ENCODE measurements at regions not wholly inside any gene's neighbourhood (a gene's known extent, or its start where the extent isn't known, plus 50 kb on each side); places are given as distances from the start of the nearest gene placed in this dataset.

GRCh38 chr1:157189986-157190982 lies 52.1 kb upstream of the ETV3 start:
- WGBS, 5 donors = 80 to 93% (median 88%) methylated on average over 22 of the region's 22 CpGs
- Histone ChIP-seq H3K4me3 (no peak overlapping the region), H3K9me3 (no peaks in the 10 kb centered on the region), H3K4me1 (peaks cover 0 to 13% (median 5%) of the 10 kb centered on the region in 6 donors), H3K27ac (no peak overlapping the region), H3K36me3 (no peaks in the 10 kb centered on the region), H3K27me3 (replicated peaks in 1 of 7) (peaks cover 6 to 62% (median 17%) of the 10 kb centered on the region in 7 donors)
- intact Hi-C loops (cut with DNase I; ENCODE audit: low total_unique reads) = no loop called here
- TF ChIP-seq POLR2A (IDR thresholded peaks at IDR 0.05) (no peak), POLR2AphosphoS5 (IDR thresholded peaks at IDR 0.05) (no peak), CTCF (IDR thresholded peaks at IDR 0.05 in 8 of 11, conservative IDR thresholded peaks at IDR 0.05 in 3 of 11) (no peak)
- no peak for DNase-seq

GRCh38 chr1:157189096-157189495 lies 50.9 kb upstream of the ETV3 start:
- no peak overlapping the region for H3K4me3 ChIP-seq
- intact Hi-C loops (cut with DNase I; ENCODE audit: low total_unique reads) = no loop called here
- H3K36me3 ChIP-seq = no peaks in the 10 kb centered on the region
- no peaks in the 10 kb centered on the region for H3K9me3 ChIP-seq
- WGBS, 5 donors = 59 to 74% (median 69%) methylated on average over 4 of the region's 4 CpGs
- DNase-seq = no peak
- TF ChIP-seq POLR2AphosphoS5 (IDR thresholded peaks at IDR 0.05) (no peak), POLR2A (IDR thresholded peaks at IDR 0.05) (no peak), CTCF (IDR thresholded peaks at IDR 0.05 in 8 of 11, conservative IDR thresholded peaks at IDR 0.05 in 3 of 11) (no peak)
- H3K27ac ChIP-seq = no peak overlapping the region
- peaks cover 0 to 52% (median 6%) of the 10 kb centered on the region in 7 donors for H3K27me3 ChIP-seq (replicated peaks in 1 of 7)
- peaks cover 0 to 7% (median 5%) of the 10 kb centered on the region in 6 donors for H3K4me1 ChIP-seq

Data from spleen (tissue), 11 donors.